ENCODE measurements at regions not wholly inside any gene's neighbourhood (a gene's known extent, or its start where the extent isn't known, plus 50 kb on each side); places are given as distances from the start of the nearest gene placed in this dataset.

- DNase-seq (ENCODE audit: extremely low read depth, insufficient read length): no peak
- no peak for TF ChIP-seq CTCF (IDR thresholded peaks at IDR 0.05; ENCODE audit: insufficient read depth, low read length, poor library complexity, severe bottlenecking)
- Histone ChIP-seq H3K4me3 (replicated peaks; ENCODE audit: low read depth, low read length) (no peak overlapping the region), H3K36me3 (ENCODE audit: control insufficient read depth, insufficient read depth, low read length) (no peaks in the 10 kb centered on the region), H3K27me3 (replicated peaks; ENCODE audit: control insufficient read depth, insufficient read depth, low read length) (no peaks in the 10 kb centered on the region)
These were observed 503.5 kb downstream of the KIF20B start for GRCh38 chr10:90204956-90205314.

DNA sequence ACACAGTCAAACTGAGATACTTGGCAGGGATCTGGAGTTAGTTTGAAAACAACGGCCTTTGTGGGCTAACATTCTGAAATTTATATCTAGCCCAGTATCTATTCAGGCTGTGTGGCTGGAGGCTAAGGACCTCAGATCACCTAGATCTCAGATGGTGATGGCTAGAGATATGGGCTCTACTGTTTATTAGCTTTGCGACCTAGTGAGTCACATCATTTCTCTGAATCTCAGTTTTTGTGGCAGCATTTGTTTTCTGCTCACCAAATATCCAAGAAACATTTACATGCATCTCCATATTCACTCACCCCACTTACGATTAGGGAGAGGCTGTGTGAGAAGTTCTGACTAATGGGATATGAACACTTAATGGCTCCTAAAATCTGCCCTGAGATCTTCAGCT, 503.9 kb downstream of the KIF20B start:
- H3K27me3 ChIP-seq (replicated peaks; ENCODE audit: control insufficient read depth, insufficient read depth, low read length): no peaks in the 10 kb centered on the region
- DNase-seq (ENCODE audit: extremely low read depth, insufficient read length): no peak
- no peak for TF ChIP-seq CTCF (IDR thresholded peaks at IDR 0.05; ENCODE audit: insufficient read depth, low read length, poor library complexity, severe bottlenecking)
- no peak overlapping the region for H3K4me3 ChIP-seq (replicated peaks; ENCODE audit: low read depth, low read length)
- H3K36me3 ChIP-seq (ENCODE audit: control insufficient read depth, insufficient read depth, low read length): no peaks in the 10 kb centered on the region

- Histone ChIP-seq H3K36me3 (ENCODE audit: control insufficient read depth, insufficient read depth, low read length) (no peaks in the 10 kb centered on the region), H3K4me3 (replicated peaks; ENCODE audit: low read depth, low read length) (no peak overlapping the region), H3K27me3 (replicated peaks; ENCODE audit: control insufficient read depth, insufficient read depth, low read length) (no peaks in the 10 kb centered on the region)
- DNase-seq (ENCODE audit: extremely low read depth, insufficient read length): no peak
- TF ChIP-seq CTCF (IDR thresholded peaks at IDR 0.05; ENCODE audit: insufficient read depth, low read length, poor library complexity, severe bottlenecking): no peak
These were observed 512.0 kb downstream of the KIF20B start for GRCh38 chr10:90213346-90213745.

GRCh38 chr10:90218846-90219245, 517.5 kb downstream of the KIF20B start:
- Histone ChIP-seq H3K27me3 (replicated peaks; ENCODE audit: control insufficient read depth, insufficient read depth, low read length) (no peaks in the 10 kb centered on the region), H3K36me3 (ENCODE audit: control insufficient read depth, insufficient read depth, low read length) (no peaks in the 10 kb centered on the region), H3K4me3 (replicated peaks; ENCODE audit: low read depth, low read length) (no peak overlapping the region)
- TF ChIP-seq CTCF (IDR thresholded peaks at IDR 0.05; ENCODE audit: insufficient read depth, low read length, poor library complexity, severe bottlenecking): no peak
- DNase-seq (ENCODE audit: extremely low read depth, insufficient read length): no peak

- Histone ChIP-seq H3K4me3 (replicated peaks; ENCODE audit: low read depth, low read length) (no peak overlapping the region), H3K27me3 (replicated peaks; ENCODE audit: control insufficient read depth, insufficient read depth, low read length) (no peaks in the 10 kb centered on the region), H3K36me3 (ENCODE audit: control insufficient read depth, insufficient read depth, low read length) (no peaks in the 10 kb centered on the region)
- no peak for TF ChIP-seq CTCF (IDR thresholded peaks at IDR 0.05; ENCODE audit: insufficient read depth, low read length, poor library complexity, severe bottlenecking)
- DNase-seq (ENCODE audit: extremely low read depth, insufficient read length): no peak
These were observed 521.0 kb downstream of the KIF20B start for GRCh38 chr10:90222372-90222771.

DNA sequence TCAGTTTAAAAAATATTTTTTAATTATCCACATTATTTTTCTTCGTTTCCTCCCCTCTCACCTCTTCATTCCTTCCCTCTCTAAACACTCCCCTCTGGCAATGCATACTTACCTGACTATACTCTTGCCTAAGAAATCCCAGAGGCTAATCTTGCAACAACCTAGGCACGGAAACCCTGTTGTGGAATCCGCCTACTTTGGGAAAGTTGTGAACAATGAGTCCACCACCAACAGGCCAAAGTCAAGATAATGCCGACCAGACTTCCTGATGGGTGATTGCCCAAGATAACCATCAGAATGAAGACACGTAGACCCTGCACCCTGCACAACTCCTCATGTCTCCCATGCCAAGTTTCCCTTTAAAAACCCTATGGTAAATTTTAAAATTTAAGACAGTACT, 521.5 kb downstream of the KIF20B start:
- Histone ChIP-seq H3K36me3 (ENCODE audit: control insufficient read depth, insufficient read depth, low read length) (no peaks in the 10 kb centered on the region), H3K27me3 (replicated peaks; ENCODE audit: control insufficient read depth, insufficient read depth, low read length) (no peaks in the 10 kb centered on the region), H3K4me3 (replicated peaks; ENCODE audit: low read depth, low read length) (no peak overlapping the region)
- DNase-seq (ENCODE audit: extremely low read depth, insufficient read length): no peak
- no peak for TF ChIP-seq CTCF (IDR thresholded peaks at IDR 0.05; ENCODE audit: insufficient read depth, low read length, poor library complexity, severe bottlenecking)
